Dedifferentiated amniotic fluid mesenchymal stem cell (primary cell): ENCODE measurements at regions not wholly inside any gene's neighbourhood (a gene's known extent, or its start where the extent isn't known, plus 50 kb on each side); places are given as distances from the start of the nearest gene placed in this dataset.

Experiments used
- DNase-seq: peaks from one replicate; pipeline ENCODE4 v3.0.0-alpha.2; 2016; ENCODE audit errors: extremely low spot score

DNA sequence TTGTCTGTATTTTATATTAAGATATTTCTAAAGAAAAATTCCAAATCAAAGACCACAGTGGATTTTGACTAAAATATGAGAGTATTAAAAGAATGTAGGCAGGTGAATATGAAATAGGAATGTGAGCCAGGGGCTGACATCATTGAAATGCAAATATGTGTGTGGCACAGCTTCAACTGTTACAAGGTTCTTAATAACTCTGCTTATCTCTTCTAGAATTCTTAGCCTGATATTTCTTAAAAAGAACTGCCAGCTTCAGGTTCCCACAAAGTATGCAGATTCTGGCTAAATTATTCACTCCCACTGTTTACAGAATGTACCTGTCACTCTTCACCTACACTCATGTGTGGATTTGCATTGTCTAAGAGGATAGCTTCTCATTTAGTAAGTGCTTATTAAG, 274.4 kb downstream of the DIRAS2 start:
- no peak for DNase-seq

DNA sequence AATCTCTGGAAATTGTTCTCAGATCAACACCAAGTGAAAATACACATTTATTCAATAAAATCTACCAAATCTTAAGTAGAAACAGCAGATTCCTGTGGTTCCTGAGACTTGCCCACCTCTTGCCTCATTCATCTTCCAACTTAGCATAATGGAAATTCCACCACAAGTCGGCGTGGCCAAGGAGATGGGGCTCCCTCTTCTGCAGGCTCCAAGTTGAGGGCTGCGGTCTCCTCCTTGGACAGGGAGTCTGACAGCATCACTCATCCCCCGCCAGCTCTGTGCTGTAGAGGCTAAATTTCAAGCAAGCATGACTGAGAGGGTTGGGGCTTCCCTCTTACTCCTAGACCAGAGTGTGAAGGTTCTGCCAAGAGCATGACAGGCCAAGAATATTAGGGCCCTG, 273.7 kb downstream of the DIRAS2 start:
- DNase-seq: no peak

DNA sequence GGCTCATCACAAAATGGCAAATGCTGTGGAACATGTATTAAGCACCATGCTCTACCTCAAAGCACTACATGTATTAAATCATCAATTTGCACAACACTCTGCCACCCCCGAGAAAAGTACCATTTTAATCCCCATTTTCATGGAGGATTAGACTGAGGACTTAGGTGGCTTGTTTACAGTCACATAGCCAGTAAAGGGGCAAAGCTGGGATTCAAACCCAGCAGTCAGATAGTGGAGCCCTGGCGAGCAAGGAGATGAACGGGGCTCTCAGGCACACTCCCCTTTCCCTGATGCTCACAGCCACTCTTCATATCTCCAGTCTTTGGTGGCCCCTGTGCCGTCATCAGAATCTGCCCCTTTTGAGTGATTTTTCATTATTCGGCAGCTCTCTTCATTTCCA, 262.9 kb downstream of the DIRAS2 start:
- no peak for DNase-seq

DNA sequence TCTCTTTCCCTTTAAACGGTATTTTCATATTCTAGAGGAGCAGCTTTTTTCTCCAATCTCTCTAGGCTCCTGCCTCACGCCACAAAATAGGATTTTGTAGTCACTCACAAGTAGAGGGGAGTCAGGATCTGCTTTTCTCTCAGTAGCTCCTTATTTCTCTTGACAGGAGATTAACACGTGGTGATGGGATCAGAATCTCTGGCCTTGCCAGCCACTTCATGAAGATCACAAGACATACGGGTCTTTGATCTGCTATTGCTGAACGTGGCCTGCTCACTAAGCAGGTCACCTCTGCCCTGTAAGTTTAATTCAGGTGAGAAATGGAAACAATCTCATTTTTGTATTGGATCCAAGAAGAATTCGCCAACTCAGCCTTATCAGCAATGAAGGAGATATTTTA, 257.5 kb downstream of the DIRAS2 start:
- DNase-seq: no peak

DNA sequence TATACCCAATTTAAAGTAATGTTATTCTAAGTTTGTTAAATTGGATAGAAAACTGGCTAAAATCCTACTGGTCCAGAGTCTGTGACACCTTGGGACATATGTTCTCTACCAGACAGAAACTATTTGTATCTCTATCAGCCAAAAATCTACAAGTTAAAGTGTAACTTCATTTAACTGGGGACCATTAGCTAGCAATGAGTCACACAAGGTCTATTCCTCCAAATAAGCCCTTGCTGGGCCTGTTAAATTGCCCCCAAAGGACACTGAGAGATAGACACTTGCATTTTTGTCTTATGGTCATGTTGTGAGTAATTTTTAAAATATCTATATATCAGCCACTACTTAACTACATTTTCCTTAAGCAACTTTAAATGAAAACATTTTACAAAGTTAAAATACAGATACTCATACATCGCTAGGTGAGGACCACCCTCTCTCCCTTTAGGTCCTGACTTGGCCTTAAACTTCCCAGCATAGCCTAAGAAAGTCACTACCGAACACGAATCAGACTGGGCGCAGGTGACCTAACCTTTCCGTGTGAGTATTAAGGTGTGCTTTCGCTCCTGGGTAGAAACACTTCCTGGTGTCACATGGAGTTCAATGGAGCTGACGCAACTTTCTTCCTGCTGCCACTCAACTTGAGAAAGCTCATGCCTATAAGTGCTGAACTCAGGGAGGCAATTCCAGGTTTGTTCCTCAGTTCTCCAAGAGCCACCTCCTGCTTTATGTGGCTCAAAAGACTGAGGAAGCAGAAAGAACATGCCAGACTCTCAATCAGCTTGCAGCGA, 249.1 kb downstream of the DIRAS2 start:
- no peak for DNase-seq

DNA sequence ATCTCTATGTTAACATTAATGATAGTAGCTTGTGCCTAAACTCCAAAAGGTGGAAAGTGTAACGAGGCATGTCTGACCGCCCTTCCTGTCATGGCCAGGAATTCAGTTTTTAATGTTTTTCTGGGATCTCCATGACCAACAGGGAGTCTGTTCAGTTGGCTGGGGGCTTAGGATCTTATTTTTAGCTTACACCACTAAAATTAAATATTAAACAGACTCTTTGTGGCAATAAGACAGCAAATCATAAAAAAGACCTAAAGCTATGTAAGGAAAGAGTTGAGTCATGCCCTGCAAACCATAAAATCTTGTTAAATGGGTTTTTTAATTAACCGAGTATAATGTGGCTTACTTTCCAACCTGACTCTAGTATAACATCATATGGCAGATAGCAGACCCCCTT, 247.8 kb downstream of the DIRAS2 start:
- DNase-seq: no peak

DNA sequence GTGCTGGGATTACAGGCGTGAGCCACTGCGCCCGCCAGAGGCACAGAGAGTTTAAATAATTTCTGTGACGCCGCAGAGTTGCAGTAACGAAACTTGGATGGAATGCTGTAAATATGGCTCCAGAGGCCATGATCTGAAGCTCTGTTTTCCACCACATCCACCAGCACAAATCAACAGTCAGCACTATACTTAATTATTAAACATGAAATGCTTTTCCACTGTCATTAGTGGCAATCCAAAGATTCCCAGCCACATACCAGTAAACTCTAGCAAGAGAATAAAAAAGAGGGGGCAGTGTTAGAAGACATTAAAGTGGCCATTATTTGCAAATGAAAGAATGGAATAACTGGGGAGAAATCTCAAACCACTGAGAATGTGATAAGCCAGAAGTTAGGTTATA, 242.5 kb downstream of the DIRAS2 start:
- DNase-seq: no peak

DNA sequence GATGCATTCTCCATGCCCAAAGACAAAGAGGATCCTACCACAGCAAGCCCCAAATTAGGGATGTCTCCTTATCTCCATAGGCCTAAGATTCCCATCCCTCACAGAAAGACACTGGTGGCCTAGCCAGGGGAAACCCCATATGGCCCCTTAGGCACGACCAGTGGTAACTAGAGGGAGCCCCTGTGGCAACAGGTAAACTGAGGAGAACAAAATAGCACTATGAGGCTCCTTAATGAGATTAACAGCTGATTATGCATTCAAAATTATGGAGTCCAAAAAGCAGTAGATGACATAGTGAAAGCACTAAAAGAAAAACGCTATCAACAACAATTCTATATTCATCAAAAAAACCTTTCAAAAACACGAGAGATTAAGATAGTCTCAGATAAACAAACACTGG, 234.0 kb downstream of the DIRAS2 start:
- DNase-seq: no peak

DNA sequence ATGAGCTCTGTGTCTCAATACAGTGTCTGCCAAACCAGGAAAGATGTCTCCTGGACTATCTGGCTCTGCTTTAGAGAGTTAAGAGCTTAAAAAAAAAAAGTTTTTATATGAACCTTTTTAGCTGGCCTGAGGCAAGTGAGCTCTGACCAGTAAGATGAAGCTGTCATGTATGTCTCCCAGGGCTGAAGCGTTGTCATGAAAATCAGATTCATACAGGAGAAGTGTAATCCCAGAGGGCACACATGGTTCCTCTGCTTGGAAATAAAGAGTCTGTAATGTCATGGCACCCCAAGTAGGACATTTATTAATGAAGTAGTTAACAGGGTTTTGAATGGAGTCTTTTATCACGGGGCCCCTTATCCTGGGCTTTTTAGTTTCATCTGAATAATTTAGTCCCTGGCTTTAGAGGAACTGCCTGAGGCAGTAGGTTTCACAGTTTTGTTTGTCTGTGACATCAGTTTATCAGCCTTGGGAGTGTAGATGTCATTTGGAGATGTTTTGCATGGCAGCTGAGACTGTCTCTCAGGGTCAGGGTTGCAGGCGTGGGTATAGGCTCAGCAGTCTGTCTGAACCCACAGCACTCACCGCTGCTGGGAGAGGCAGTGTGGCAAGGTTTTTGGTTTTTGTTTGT, 223.3 kb downstream of the DIRAS2 start:
- no peak for DNase-seq

DNA sequence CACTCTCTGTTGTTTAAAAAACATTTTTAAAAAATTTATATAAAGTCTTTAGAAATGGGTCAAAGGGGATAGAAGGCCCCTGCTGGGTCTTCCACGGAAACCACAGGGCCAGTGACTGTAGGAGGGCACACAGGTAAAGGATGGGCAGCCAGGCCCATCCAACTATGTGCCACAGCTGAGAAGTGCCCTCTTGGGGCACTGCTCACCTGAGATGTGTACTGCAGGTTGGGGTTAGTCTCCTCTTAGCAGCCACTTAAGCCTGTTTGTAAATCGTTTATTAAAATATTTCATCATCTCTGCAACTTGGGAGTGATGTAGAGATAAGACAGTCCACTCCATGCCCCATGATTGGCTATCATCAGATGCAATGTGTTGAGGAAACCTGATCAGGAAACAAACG, 222.4 kb downstream of the DIRAS2 start:
- no peak for DNase-seq

DNA sequence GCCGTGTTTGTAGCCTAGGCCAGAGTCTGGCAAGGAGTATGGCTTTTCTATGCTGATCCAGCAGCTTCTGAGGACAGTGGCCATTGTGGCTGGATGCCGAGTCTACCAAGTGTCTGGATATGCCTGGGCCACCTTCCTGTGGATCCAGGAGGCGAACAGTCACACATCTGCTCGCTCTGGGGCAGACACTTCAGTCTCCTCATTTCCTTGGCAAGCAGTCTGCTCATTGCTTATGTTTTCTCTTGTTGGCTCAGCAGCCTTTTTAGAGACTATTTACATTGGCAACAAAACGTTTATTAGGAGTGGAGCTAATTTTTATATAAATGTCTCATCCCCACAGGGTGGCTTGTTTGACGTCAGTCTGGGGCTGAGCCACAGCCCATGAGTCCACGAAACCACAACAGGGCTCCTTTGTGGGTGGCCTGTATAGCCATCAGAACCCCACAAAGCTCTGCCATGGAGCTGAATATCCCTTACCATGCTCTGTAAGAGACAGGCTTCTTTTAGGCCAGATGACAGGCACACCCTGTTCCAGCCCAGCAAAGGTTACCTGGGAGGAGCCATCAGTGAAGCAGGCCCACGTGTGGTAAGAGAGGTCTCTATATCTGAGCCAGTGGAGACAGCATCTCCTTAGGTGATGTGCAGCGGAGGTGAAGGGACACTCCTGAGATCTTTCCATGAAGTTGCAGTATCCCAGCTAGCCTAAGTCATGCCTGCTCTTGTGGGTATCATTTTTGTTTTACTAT, 221.7 kb downstream of the DIRAS2 start:
- DNase-seq: no peak

DNA sequence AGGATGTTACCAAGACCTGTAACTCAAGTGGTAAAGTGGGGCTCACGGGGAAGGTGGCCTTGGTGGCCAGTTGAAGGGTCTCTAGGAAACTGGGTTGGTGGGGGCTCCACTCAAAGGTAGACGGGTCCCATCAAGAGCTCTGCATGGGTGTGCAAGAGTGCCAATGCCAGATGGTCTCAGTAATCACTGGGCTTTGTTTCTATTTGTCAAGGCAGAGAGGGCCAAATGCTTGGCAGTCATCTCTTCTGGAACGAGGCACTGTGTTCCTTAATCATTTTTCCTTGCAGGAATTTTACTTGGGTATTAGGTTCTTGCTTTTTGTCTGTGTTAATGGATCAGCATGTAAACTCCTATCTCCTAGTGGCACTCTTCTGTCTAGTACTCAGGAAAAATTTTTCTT, 220.8 kb downstream of the DIRAS2 start:
- DNase-seq: no peak

DNA sequence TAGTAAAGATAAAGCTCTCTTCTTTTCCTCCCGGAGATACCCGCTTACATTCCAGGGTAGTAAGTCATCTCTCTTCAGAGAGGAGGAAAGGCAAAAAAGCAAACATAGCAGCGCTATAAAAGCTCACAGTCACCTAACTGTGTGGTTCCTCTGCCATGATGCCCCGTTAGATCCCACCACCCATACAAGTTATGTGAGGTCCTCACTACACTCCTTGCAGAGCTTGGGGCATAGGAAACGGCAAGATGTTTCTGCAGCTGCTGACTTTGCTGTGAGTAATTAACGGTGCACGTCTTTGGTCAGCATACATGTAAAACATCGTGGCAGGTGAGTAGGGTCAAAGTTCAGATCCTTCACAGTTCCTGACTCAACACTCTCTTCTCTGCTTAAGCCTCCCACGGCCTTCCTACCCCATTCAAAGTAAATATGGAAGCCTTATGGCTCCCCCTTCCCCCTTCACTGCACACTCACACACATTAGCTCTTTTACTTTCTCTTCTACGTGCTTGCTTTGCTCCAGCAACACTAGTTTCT, 218.9 kb downstream of the DIRAS2 start:
- DNase-seq: no peak

DNA sequence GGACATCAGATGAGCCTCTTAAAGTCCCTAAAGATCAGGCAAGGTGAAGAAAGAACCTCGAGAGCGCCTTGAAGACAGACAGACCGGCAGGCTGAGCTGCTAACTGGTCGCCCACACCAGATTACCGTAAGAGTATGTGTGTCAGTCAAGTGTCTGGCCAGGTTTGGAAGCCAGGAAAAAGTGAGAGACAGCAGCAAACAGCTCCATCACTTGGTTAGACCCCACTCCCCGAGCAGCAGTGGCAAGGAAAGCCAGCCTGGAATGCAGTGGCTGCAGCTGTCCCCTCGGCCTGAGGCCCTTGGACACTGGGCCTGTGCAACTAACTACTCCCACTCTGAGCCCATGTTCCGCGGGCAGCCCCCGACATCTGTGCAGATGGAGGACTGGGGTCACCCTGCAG, 214.1 kb downstream of the DIRAS2 start:
- no peak for DNase-seq

DNA sequence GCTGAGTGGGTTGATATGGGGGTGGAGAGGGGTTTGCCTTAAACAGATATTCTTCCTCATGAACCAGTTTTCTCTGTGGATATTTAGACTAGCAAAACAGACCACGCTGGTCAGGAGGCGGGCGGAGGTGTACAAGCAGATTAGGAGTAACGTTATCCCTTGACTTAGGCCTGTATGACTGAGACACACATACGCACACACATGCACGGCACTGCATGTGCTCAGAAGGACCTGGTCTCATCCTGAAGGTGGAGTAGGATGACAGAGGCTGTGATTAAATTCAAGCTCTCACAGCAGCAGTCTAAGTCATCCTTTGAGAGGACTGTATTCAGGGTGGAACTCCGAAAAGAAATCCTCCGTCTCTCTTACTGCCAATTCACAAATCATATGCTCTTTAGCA, 209.7 kb downstream of the DIRAS2 start:
- DNase-seq: no peak

DNA sequence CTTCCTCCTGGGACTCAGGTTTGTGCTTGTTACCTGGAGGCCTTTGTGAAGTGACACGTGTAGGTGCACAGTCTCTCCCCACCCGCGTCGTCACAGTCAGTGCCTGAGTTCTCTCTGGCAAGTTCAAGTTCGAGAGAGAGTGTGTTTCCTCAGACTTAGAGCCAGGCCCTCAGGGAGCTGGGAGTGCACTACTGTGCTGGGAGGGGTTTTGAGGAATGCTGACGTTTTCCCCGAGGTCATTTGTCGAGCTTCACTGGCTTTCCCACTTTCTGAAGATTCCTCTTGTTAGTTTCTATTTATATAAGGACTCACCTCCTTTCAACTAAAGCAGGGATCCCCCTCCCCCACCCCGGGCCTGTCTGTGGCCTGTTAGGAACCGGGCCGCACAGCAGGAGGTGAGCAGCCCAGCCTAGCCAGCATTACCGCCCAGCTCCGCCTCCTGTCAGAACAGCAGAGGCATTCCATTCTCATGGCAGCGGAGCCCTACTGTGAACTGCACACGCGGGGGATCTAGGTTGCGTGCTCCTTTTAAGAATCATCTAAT, 209.2 kb downstream of the DIRAS2 start:
- DNase-seq: no peak

DNA sequence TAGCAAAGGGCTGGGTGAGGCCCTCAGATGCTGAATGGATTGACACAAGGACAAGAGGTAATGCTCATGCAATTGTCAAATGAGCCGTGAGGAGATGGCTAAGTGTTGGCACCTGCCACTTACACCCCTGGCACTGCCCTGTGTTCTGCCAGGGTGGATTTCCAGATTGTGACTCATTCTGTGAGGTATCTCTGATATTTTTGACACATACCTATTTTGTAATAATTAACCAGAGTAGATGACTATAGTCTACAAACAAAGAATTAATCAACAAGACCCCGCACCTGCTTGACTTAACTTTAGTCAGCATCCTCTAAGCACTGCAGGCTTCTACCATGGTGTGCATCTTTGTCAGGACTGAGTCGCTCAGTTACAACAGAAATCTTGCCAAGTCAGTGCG, 200.8 kb downstream of the DIRAS2 start:
- no peak for DNase-seq

DNA sequence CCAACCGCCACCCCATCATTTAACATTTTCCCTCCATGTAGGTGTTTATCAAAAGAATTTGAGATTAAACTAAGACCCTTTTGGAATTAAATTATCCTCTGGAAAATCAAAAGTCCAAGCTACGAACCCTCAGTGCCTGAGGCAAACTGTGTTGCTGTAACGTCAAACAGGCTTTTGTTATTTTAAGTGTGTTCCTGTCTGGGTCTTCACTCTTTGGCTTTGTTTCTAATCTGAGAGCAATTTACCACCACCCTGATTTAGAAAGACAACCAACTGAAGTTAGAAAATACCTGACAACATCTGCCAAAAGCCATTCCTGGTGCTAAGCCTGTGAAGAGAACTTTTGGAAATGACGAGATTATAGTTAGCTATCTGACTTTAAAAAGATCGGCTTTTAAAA, 199.9 kb downstream of the DIRAS2 start:
- DNase-seq: no peak

DNA sequence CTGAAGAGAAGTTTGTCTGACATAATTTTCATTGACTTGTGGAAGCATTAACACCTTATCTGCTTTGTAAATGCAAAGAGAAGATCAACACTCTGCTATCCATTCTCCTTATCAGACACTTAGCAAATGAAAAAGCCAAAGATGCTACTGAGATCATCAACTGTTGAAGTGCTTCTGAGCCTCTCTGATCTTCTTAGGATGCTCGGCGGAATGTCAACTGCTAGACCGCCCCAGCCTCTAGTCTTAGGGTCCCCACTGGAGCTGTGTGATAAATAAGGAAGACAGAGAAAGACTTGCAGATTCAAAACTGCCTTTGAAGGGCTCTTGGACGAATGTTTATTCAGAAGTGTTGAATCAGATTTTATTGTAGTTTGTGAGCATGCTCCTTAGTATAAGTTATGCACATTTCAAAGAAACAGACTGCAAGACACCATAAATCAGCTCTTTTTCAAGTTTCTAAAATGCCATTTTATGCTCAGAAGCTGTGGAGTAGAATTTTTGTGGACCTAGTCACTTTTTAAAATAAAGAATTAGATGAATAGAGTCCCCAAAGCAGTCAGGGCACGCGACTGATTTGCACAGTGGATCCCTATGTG, 197.9 kb downstream of the DIRAS2 start:
- no peak for DNase-seq

DNA sequence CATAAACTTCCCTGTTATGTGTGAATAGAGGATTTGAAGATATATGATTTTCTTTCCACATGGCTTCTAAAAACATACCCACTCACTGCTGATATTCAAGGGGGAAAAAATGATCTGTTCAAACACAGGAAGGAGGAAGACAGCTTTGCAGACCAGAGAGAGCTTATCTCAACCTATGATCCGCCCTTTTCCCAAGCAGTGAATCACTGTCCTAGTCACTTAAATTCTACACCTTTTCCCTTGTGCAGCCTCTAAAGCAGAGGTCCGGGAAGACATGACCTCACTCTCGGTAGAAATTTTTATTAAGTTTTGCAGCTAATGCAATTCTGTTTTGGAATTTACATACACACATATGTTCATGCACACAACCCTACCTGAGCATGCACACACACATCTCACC, 197.2 kb downstream of the DIRAS2 start:
- no peak for DNase-seq

DNA sequence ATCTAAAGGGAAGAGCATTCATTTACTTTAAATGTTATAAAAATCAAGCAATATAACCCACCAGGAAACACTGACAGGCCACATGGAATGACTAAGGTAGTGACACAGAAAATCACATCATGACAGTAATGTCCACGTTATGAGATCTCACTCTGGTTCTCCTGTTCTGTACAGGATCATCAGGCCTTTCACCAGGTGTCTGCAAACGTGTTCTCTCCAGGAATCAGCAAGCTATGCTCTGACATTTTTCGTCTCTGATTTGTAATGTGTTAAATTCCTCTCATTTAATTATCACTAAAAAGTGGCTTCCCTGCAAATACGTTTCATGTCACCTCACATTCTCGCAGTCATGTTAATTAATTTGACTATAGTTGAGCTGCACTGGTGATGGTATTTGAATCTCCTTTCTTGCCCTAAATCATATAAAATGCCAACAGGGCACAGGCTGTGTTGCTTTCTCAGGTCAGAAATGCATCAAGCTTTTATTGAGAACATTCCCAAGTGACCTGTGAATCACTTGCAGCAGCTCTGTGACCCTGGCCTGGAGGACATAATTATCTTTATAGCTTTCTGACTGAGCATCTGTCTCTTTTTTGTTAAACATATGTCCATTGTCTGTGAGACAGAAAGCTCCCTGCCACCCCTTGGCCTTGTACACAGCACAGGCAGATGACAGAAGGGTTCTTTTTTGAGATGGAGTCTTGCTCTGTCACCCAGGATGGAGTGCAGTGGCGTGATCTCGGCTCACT, 196.2 kb downstream of the DIRAS2 start:
- no peak for DNase-seq
